Effector memory CD8-positive, alpha-beta T cell (primary cell): ENCODE measurements at regions not wholly inside any gene's neighbourhood (a gene's known extent, or its start where the extent isn't known, plus 50 kb on each side); places are given as distances from the start of the nearest gene placed in this dataset.

Experiments used
- ATAC-seq: fragments of 150-1000 bp; cut with Tn5 transposase; replicated peaks from 2 replicates; pipeline ENCODE4 v1.10.0; 2021; ENCODE audit warnings: mild to moderate bottlenecking, moderate library complexity
- DNase-seq, 3 experiments: peaks; one replicate each; pipeline ENCODE4 v3.0.0; 2021
- H3K27ac Mint-ChIP-seq, 2 donors: one replicate each; pipeline ENCODE4 v1.8.0; 2022; ENCODE audit warnings: mild to moderate bottlenecking in 2 of 2, mixed read lengths in 2 of 2, moderate library complexity in 2 of 2
- H3K27me3 Mint-ChIP-seq, 2 donors: one replicate each; pipeline ENCODE4 v1.8.0; 2022; ENCODE audit warnings: mixed read lengths in 2 of 2
- H3K36me3 Mint-ChIP-seq: one replicate; pipeline ENCODE4 v1.8.0; 2022; ENCODE audit warnings: mild to moderate bottlenecking, moderate library complexity, mixed read lengths; ENCODE audit not compliant: insufficient read depth
- H3K4me1 Mint-ChIP-seq, 2 donors: one replicate each; pipeline ENCODE4 v1.8.0; 2022; ENCODE audit warnings: low read depth in 2 of 2, mixed read lengths in 2 of 2
- H3K4me3 Mint-ChIP-seq, 2 donors: one replicate each; pipeline ENCODE4 v1.8.0; 2022; ENCODE audit warnings: mild to moderate bottlenecking in 2 of 2, mixed read lengths in 2 of 2, moderate library complexity in 2 of 2
- H3K9me3 Mint-ChIP-seq, 2 donors: one replicate each; pipeline ENCODE4 v1.8.0; 2022; ENCODE audit warnings: mixed read lengths in 2 of 2

DNA sequence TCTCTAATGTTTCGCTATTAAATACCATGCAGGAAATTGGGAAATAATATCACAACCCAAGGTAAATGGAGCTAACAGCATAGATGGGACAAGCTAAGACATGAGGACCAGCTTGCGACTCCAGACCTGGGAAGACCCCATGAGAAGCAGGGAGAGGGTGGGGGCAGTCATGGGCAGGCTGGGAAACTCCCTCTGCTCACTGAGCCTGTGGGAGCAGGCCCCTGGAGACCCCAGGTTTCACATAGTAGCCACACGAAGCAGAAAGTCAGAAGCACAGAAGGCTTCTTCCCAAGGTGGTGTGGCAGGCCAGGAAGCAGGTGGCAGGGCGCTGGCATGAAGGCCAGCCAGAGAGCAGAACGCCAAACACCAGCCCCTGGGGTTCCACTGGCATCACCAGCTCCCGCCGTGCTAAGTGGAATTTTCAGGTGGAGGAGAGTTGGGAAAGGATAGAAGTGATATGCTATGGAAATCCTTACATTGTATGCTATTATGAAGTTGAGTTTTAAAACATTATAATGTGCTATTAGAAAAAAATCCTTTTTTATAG lies 99.9 kb upstream of the RNF32 start:
- Mint-ChIP-seq H3K36me3 (peaks cover 4% of the 10 kb centered on the region), H3K4me1 (no peaks in the 10 kb centered on the region), H3K4me3 (no peak overlapping the region), H3K27me3 (peaks cover 12 to 41% of the 10 kb centered on the region in 2 donors), H3K9me3 (no peaks in the 10 kb centered on the region), H3K27ac (no peak overlapping the region)
- DNase-seq (no peak), ATAC-seq (no peak)

DNA sequence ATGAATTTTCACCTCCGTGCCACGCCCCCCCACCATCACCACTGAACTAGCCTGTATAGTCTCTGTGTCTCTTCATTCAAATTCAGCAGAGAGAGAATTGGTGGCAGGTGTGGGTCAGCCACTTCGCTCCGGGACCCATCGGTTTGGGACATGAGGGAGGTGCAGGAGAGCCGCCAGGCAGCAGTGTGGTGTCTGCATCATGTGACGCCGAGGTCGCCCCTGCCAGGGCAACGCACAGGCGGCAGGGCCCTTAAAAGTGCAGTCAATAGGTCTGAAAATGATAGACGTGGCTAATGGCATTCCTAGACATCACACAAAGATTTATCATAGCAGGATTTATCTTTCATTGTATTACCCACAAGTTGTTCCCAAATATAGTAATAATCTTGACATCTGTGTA lies 100.6 kb upstream of the RNF32 start:
- peaks cover 4% of the 10 kb centered on the region for H3K36me3 Mint-ChIP-seq
- no peak for ATAC-seq
- no peak overlapping the region for H3K27ac Mint-ChIP-seq
- H3K9me3 Mint-ChIP-seq = no peaks in the 10 kb centered on the region
- peaks cover 12 to 46% of the 10 kb centered on the region in 2 donors for H3K27me3 Mint-ChIP-seq
- no peak for DNase-seq
- no peak overlapping the region for H3K4me3 Mint-ChIP-seq
- H3K4me1 Mint-ChIP-seq = no peaks in the 10 kb centered on the region

- H3K36me3 Mint-ChIP-seq = peaks cover 4% of the 10 kb centered on the region
- ATAC-seq = no peak
Measured at GRCh38 chr7:156537006-156537405, 103.6 kb upstream of the RNF32 start.

GRCh38 chr7:156534925-156535324 lies 105.6 kb upstream of the RNF32 start:
- ATAC-seq (no peak), DNase-seq (no peak)
- Mint-ChIP-seq H3K36me3 (no peaks in the 10 kb centered on the region), H3K27me3 (peaks cover 13 to 48% of the 10 kb centered on the region in 2 donors), H3K4me3 (no peak overlapping the region), H3K9me3 (no peaks in the 10 kb centered on the region), H3K4me1 (no peaks in the 10 kb centered on the region), H3K27ac (no peak overlapping the region)

More at GRCh38 chr7:156537006-156537405, 103.6 kb upstream of the RNF32 start:
- no peaks in the 10 kb centered on the region for H3K9me3 Mint-ChIP-seq
- H3K27me3 Mint-ChIP-seq = peaks cover 15 to 61% of the 10 kb centered on the region in 2 donors
- H3K4me3 Mint-ChIP-seq = no peak overlapping the region
- no peaks in the 10 kb centered on the region for H3K4me1 Mint-ChIP-seq
- no peak overlapping the region for H3K27ac Mint-ChIP-seq
- no peak for DNase-seq

GRCh38 chr7:156533964-156534363 lies 106.6 kb upstream of the RNF32 start:
- Mint-ChIP-seq H3K36me3 (no peaks in the 10 kb centered on the region), H3K4me1 (no peaks in the 10 kb centered on the region), H3K4me3 (no peak overlapping the region), H3K27me3 (peaks cover 13 to 42% of the 10 kb centered on the region in 2 donors), H3K27ac (no peak overlapping the region), H3K9me3 (no peaks in the 10 kb centered on the region)
- ATAC-seq = no peak
- DNase-seq = no peak

- ATAC-seq (no peak), DNase-seq (no peak)
- Mint-ChIP-seq H3K27ac (no peak overlapping the region), H3K27me3 (peaks cover 12 to 40% of the 10 kb centered on the region in 2 donors), H3K9me3 (no peaks in the 10 kb centered on the region), H3K36me3 (no peaks in the 10 kb centered on the region), H3K4me1 (no peaks in the 10 kb centered on the region), H3K4me3 (no peak overlapping the region)
Measured at GRCh38 chr7:156533420-156533819, 107.2 kb upstream of the RNF32 start.

- Mint-ChIP-seq H3K27ac (no peak overlapping the region), H3K27me3 (peaks cover 7 to 27% of the 10 kb centered on the region in 2 donors), H3K4me3 (no peak overlapping the region), H3K36me3 (no peaks in the 10 kb centered on the region), H3K9me3 (no peaks in the 10 kb centered on the region), H3K4me1 (no peaks in the 10 kb centered on the region)
- ATAC-seq (no peak), DNase-seq (no peak)
Measured at GRCh38 chr7:156532016-156532602, 108.5 kb upstream of the RNF32 start.

GRCh38 chr7:156529956-156530355 lies 110.6 kb upstream of the RNF32 start:
- Mint-ChIP-seq H3K4me1 (no peaks in the 10 kb centered on the region), H3K27ac (no peak overlapping the region), H3K9me3 (no peaks in the 10 kb centered on the region), H3K36me3 (no peaks in the 10 kb centered on the region), H3K4me3 (no peak overlapping the region), H3K27me3 (peaks cover 7 to 20% of the 10 kb centered on the region in 2 donors)
- DNase-seq = no peak
- no peak for ATAC-seq

GRCh38 chr7:156527458-156527890 lies 113.1 kb upstream of the RNF32 start:
- peaks cover 7 to 10% of the 10 kb centered on the region in 2 donors for H3K27me3 Mint-ChIP-seq
- DNase-seq (no peak), ATAC-seq (no peak)
- no peak overlapping the region for H3K4me3 Mint-ChIP-seq
- no peaks in the 10 kb centered on the region for H3K4me1 Mint-ChIP-seq
- H3K27ac Mint-ChIP-seq = no peak overlapping the region
- no peaks in the 10 kb centered on the region for H3K36me3 Mint-ChIP-seq
- peaks cover 0 to 1% of the 10 kb centered on the region in 2 donors for H3K9me3 Mint-ChIP-seq

- ATAC-seq = no peak
- peaks cover 0 to 1% of the 10 kb centered on the region in 2 donors for H3K9me3 Mint-ChIP-seq
- H3K4me1 Mint-ChIP-seq = no peaks in the 10 kb centered on the region
- H3K36me3 Mint-ChIP-seq = no peaks in the 10 kb centered on the region
- H3K27ac Mint-ChIP-seq = no peak overlapping the region
- H3K27me3 Mint-ChIP-seq = peaks cover 7 to 17% of the 10 kb centered on the region in 2 donors
- DNase-seq = no peak
- no peak overlapping the region for H3K4me3 Mint-ChIP-seq
Measured at GRCh38 chr7:156524818-156525597, 115.6 kb upstream of the RNF32 start.

DNA sequence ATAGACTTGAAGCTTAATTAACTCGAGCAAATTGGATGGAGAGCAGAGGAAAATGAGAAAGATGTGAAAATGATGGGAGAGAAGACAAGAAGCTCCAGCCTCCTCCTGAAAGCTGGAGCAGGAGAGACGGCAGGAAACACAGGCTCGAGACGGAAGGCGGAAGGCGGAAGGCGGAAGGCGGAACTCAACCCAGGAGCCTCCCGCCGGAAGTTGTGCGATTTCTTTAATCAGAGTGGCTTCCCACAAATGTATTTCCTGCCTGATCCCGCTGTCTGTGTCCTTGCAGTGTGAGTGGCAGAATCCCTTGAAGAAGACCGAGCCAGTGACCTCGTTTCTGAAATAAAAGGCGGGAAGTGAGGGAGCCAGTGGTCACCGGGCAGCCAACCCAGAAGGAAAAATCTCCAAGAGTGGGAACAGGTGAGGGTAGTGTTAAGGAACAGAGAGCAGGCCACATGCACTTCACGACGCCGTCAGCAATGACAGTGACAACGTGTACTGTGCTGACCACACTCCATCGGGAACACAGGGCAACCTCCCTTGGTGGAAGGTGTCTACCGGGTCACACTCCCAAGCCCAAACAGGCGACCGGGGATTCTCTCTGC lies 117.0 kb upstream of the RNF32 start:
- H3K27ac Mint-ChIP-seq = no peak overlapping the region
- ATAC-seq = no peak
- no peak for DNase-seq
- no peaks in the 10 kb centered on the region for H3K36me3 Mint-ChIP-seq
- H3K4me3 Mint-ChIP-seq = no peak overlapping the region
- H3K9me3 Mint-ChIP-seq = peaks cover 0 to 1% of the 10 kb centered on the region in 2 donors
- peaks cover 13 to 26% of the 10 kb centered on the region in 2 donors for H3K27me3 Mint-ChIP-seq
- no peaks in the 10 kb centered on the region for H3K4me1 Mint-ChIP-seq

DNA sequence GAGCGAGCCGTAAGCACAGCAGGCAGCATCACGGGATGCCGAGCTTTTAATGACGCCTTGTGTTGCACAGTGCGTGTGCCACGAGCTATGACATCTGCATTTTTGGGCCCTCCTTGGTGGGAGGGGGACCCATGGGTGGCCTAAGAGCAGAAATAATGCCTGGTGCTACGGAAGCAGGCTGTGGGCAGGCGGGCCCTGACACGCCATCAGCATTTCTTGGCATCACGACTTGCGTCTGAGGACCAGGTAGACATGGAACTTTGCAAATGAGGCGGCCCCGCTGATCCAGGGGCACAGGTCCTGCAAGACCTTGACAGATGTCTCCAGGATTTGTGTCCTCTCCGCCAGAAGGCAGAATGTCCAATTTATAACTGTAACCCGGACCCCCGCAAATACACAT lies 117.8 kb upstream of the RNF32 start:
- peaks cover 14 to 33% of the 10 kb centered on the region in 2 donors for H3K27me3 Mint-ChIP-seq
- H3K4me1 Mint-ChIP-seq = no peaks in the 10 kb centered on the region
- H3K9me3 Mint-ChIP-seq = peaks cover 0 to 3% of the 10 kb centered on the region in 2 donors
- H3K36me3 Mint-ChIP-seq = no peaks in the 10 kb centered on the region
- H3K27ac Mint-ChIP-seq = no peak overlapping the region
- ATAC-seq (no peak), DNase-seq (no peak)
- H3K4me3 Mint-ChIP-seq = no peak overlapping the region

DNA sequence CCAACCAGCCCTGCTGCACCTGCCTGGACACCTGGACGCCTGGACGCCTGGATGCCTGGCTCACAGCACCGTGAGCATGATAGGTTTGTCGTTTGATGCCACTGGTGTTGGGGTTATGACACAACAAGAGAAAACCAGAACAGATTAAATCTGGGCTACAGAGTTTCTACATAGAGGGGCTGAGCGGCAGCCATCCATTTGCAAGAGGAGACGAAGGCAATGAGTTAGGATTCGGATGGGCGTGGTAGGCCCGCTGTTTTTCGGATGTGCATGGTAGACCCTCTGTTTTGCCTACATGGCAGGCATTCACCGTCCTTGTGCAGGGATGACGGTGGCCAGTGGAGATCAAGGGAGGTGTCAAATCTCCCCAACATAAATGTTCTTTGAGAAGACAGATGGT lies 121.5 kb upstream of the RNF32 start:
- DNase-seq (no peak), ATAC-seq (no peak)
- H3K36me3 Mint-ChIP-seq = no peaks in the 10 kb centered on the region
- H3K4me1 Mint-ChIP-seq = no peaks in the 10 kb centered on the region
- no peak overlapping the region for H3K4me3 Mint-ChIP-seq
- no peak overlapping the region for H3K27ac Mint-ChIP-seq
- H3K9me3 Mint-ChIP-seq = peaks cover 0 to 9% of the 10 kb centered on the region in 2 donors
- peaks cover 14 to 55% of the 10 kb centered on the region in 2 donors for H3K27me3 Mint-ChIP-seq
